ENCODE measurements at regions not wholly inside any gene's neighbourhood (a gene's known extent, or its start where the extent isn't known, plus 50 kb on each side); places are given as distances from the start of the nearest gene placed in this dataset.
"Not testable (repeated sequence)": the region's sequence is repeated elsewhere in the genome, so short reads cannot be mapped to it uniquely, and the experiment has no call there.

- H2AFZ ChIP-seq (ENCODE audit: low read length); H3K36me3 ChIP-seq (ENCODE audit: control insufficient read depth in 2 of 4, insufficient read depth in 4 of 4, low read length in 3 of 4); H3K4me2 ChIP-seq (ENCODE audit: insufficient read depth in 1 of 2, low read depth in 2 of 2, low read length in 2 of 2); H3K4ac ChIP-seq (replicated peaks; ENCODE audit: insufficient read length, low read depth, low read length); H3K79me2 ChIP-seq (ENCODE audit: control insufficient read depth in 1 of 2, insufficient read depth in 2 of 2, low read length in 2 of 2); H4K8ac ChIP-seq (ENCODE audit: extremely low read depth, insufficient read depth, low read length); H2AK5ac ChIP-seq (ENCODE audit: low read depth, low read length); H3K27ac ChIP-seq (ENCODE audit: low read depth, low read length); H3K4me3 ChIP-seq (ENCODE audit: extremely low read depth in 1 of 4, insufficient read depth in 2 of 4, low read depth in 3 of 4, low read length in 4 of 4); H4K91ac ChIP-seq (replicated peaks; ENCODE audit: insufficient read length, low read length); H2BK15ac ChIP-seq (ENCODE audit: low read length); H3K18ac ChIP-seq (ENCODE audit: extremely low read depth, low read length); POLR2A ChIA-PET (ENCODE audit: partially characterized antibody); H3K79me1 ChIP-seq (ENCODE audit: low read depth, low read length); H2BK20ac ChIP-seq (ENCODE audit: low read length); DNase-seq (ENCODE audit: low read depth in 1 of 2, low spot score in 2 of 2); FAIRE-seq; H3K23ac ChIP-seq (ENCODE audit: insufficient read length); H2BK5ac ChIP-seq (ENCODE audit: low read depth, low read length); H4K20me1 ChIP-seq (replicated peaks in 1 of 2; ENCODE audit: control insufficient read depth in 1 of 2, insufficient read depth in 2 of 2, low read length in 2 of 2); H3K56ac ChIP-seq (replicated peaks; ENCODE audit: insufficient read length, low read depth, low read length); H2BK120ac ChIP-seq (replicated peaks; ENCODE audit: low read depth, low read length); H3K23me2 ChIP-seq (ENCODE audit: low read depth, low read length); H3K9ac ChIP-seq (replicated peaks in 1 of 4; ENCODE audit: extremely low read depth in 1 of 4, low read depth in 3 of 4, low read length in 3 of 4); H3K14ac ChIP-seq (ENCODE audit: insufficient read length); H2BK12ac ChIP-seq (ENCODE audit: low read depth, low read length); H4K5ac ChIP-seq (ENCODE audit: insufficient read length, low read depth, low read length); H3K27me3 ChIP-seq (replicated peaks in 1 of 4; ENCODE audit: control insufficient read depth in 3 of 4, extremely low read depth in 1 of 4, insufficient read depth in 3 of 4, low read length in 3 of 4); CTCF ChIA-PET (ENCODE audit: partially characterized antibody); H3K4me1 ChIP-seq (replicated peaks in 1 of 4; ENCODE audit: control insufficient read depth in 3 of 4, insufficient read depth in 4 of 4, low read length in 3 of 4): not testable (repeated sequence)
- 44% methylated on average over 2 of the region's 2 CpGs; no CpG with 5 or more reads in 1 of the 2 experiments for WGBS, 2 experiments (ENCODE audit: extremely low coverage in 1 of 2, insufficient coverage in 1 of 2, insufficient read length in 1 of 2, insufficient replicate concordance in 2 of 2, low coverage in 1 of 2, low lambda C conversion rate in 2 of 2, missing lambda C conversion rate in 1 of 2)
- H3K9me3 ChIP-seq (ENCODE audit: insufficient read depth in 2 of 2, low read depth in 1 of 2, low read length in 1 of 2), result peaks cover 16 to 19% of the 10 kb centered on the region in 2 experiments; a peak in 3 of 4 replicates
Measured at GRCh38 chr16:34791835-34792234, 1332.4 kb downstream of the TP53TG3F start.
